OCI-LY3 (cell line): ENCODE measurements at regions not wholly inside any gene's neighbourhood (a gene's known extent, or its start where the extent isn't known, plus 50 kb on each side); places are given as distances from the start of the nearest gene placed in this dataset.

Experiments
- H2AFZ ChIP-seq: fragments of 200-600, 300-600 bp; shearing (Covaris generic); 2 replicates; pipeline ENCODE4 v1.6.0; 2014; ENCODE audit warnings: antibody characterized with exemption, low read depth, low read length
- H3K27ac ChIP-seq: fragments of 200-600, 300-600 bp; sonication (generic); 2 replicates; pipeline ENCODE4 v1.5.1; 2014; ENCODE audit warnings: mild to moderate bottlenecking, low read length, moderate library complexity, mixed read lengths
- H3K27me3 ChIP-seq: fragments of 200-600, 300-600 bp; sonication (generic); 2 replicates; pipeline ENCODE4 v1.6.1; 2014; ENCODE audit warnings: low read depth, low read length, mixed read lengths
- H3K36me3 ChIP-seq: fragments of 200-600, 300-600 bp; sonication (generic); replicated peaks from 2 replicates; pipeline ENCODE3; 2014; ENCODE audit warnings: low read depth, low read length, mixed read lengths
- H3K4me1 ChIP-seq: fragments of 300-600, 200-600 bp; sonication (generic); 2 replicates; pipeline ENCODE4 v1.6.1; 2014; ENCODE audit warnings: low read length, mixed read lengths
- H3K4me2 ChIP-seq: fragments of 200-600, 300-600 bp; sonication (generic); 2 replicates; pipeline ENCODE4 v1.6.1; 2014; ENCODE audit warnings: low read length, mixed read lengths
- H3K4me3 ChIP-seq: fragments of 300-600, 200-600 bp; sonication (generic); 2 replicates; pipeline ENCODE4 v1.5.1; 2014; ENCODE audit warnings: antibody characterized with exemption, mild to moderate bottlenecking, low read length, moderate library complexity
- H3K79me2 ChIP-seq: fragments of 300-600, 200-600 bp; shearing (Covaris generic); 2 replicates; pipeline ENCODE4 v1.6.1; 2014; ENCODE audit warnings: mild to moderate bottlenecking, low read length, mixed read lengths
- H3K9ac ChIP-seq: fragments of 300-600, 200-600 bp; shearing (Covaris generic); 2 replicates; pipeline ENCODE4 v1.6.0; 2014; ENCODE audit warnings: mild to moderate bottlenecking, low read length, moderate library complexity
- H3K9me3 ChIP-seq: fragments of 200-600, 300-600 bp; shearing (Covaris generic); 2 replicates; pipeline ENCODE4 v1.6.1; 2014; ENCODE audit warnings: low read length, mixed read lengths; ENCODE audit not compliant: insufficient read depth
- H4K20me1 ChIP-seq: fragments of 200-600, 300-600 bp; sonication (generic); 2 replicates; pipeline ENCODE4 v1.6.1; 2016; ENCODE audit warnings: low read length, mixed read lengths; ENCODE audit not compliant: insufficient read depth
- CTCF ChIP-seq: fragments of 200-600, 300-600 bp; sonication (generic); IDR thresholded peaks from 2 replicates; pipeline ENCODE4 v1.5.1; 2014; ENCODE audit warnings: antibody characterized with exemption, low read length, low read depth
- EZH2phosphoT487 ChIP-seq: fragments of 200-600 bp; shearing (Covaris generic); IDR thresholded peaks from 2 replicates; pipeline ENCODE4 v1.6.1; 2018; ENCODE audit warnings: antibody characterized with exemption, mixed run types, low read depth

GRCh38 chr2:215550331-215550730 is 114.5 kb upstream of the FN1 start:
- Histone ChIP-seq H3K4me3 (no peak overlapping the region), H3K4me2 (no peak overlapping the region), H2AFZ (no peak overlapping the region), H3K4me1 (no peaks in the 10 kb centered on the region), H3K36me3 (no peaks in the 10 kb centered on the region), H3K27me3 (no peaks in the 10 kb centered on the region), H3K27ac (no peak overlapping the region), H4K20me1 (no peaks in the 10 kb centered on the region), H3K9ac (no peak overlapping the region), H3K9me3 (no peaks in the 10 kb centered on the region), H3K79me2 (no peaks in the 10 kb centered on the region)
- TF ChIP-seq CTCF (no peak), EZH2phosphoT487 (no peak)

- Histone ChIP-seq H3K27me3 (no peaks in the 10 kb centered on the region), H3K9ac (no peak overlapping the region), H4K20me1 (no peaks in the 10 kb centered on the region), H3K9me3 (no peaks in the 10 kb centered on the region), H3K79me2 (no peaks in the 10 kb centered on the region), H2AFZ (no peak overlapping the region), H3K27ac (no peak overlapping the region), H3K4me1 (no peaks in the 10 kb centered on the region), H3K4me2 (no peak overlapping the region), H3K36me3 (no peaks in the 10 kb centered on the region), H3K4me3 (no peak overlapping the region)
- TF ChIP-seq CTCF (no peak), EZH2phosphoT487 (no peak)
These were observed 112.8 kb upstream of the FN1 start for GRCh38 chr2:215548714-215549113.

- no peaks in the 10 kb centered on the region for H3K27me3 ChIP-seq
- no peaks in the 10 kb centered on the region for H3K4me1 ChIP-seq
- no peak overlapping the region for H3K27ac ChIP-seq
- H3K79me2 ChIP-seq: no peaks in the 10 kb centered on the region
- no peak overlapping the region for H3K9ac ChIP-seq
- no peaks in the 10 kb centered on the region for H3K9me3 ChIP-seq
- H2AFZ ChIP-seq: no peak overlapping the region
- no peak overlapping the region for H3K4me3 ChIP-seq
- H3K4me2 ChIP-seq: no peak overlapping the region
- H3K36me3 ChIP-seq: no peaks in the 10 kb centered on the region
- no peak for TF ChIP-seq CTCF
- TF ChIP-seq EZH2phosphoT487: no peak
- no peaks in the 10 kb centered on the region for H4K20me1 ChIP-seq
These were observed 106.8 kb upstream of the FN1 start for GRCh38 chr2:215542690-215543089.

GRCh38 chr2:215540658-215541057 is 104.8 kb upstream of the FN1 start:
- H4K20me1 ChIP-seq: no peaks in the 10 kb centered on the region
- H3K9me3 ChIP-seq: no peaks in the 10 kb centered on the region
- no peak overlapping the region for H3K4me3 ChIP-seq
- H3K27ac ChIP-seq: no peak overlapping the region
- H2AFZ ChIP-seq: no peak overlapping the region
- no peaks in the 10 kb centered on the region for H3K36me3 ChIP-seq
- no peaks in the 10 kb centered on the region for H3K4me1 ChIP-seq
- H3K79me2 ChIP-seq: no peaks in the 10 kb centered on the region
- no peak overlapping the region for H3K9ac ChIP-seq
- H3K27me3 ChIP-seq: no peaks in the 10 kb centered on the region
- no peak overlapping the region for H3K4me2 ChIP-seq
- TF ChIP-seq CTCF (no peak), EZH2phosphoT487 (no peak)
